K562 (cell line): ENCODE measurements at regions not wholly inside any gene's neighbourhood (a gene's known extent, or its start where the extent isn't known, plus 50 kb on each side); places are given as distances from the start of the nearest gene placed in this dataset.
"Not testable (repeated sequence)": the region's sequence is repeated elsewhere in the genome, so short reads cannot be mapped to it uniquely, and the experiment has no call there.

Experiments
- MXI1 ChIP-seq: IDR thresholded peaks from 2 replicates; pipeline ENCODE4 v1.6.1; 2011; ENCODE audit warnings: low read depth, mild to moderate bottlenecking, improper control_type of control experiment, low read length
- PCBP2 ChIP-seq: fragments of 200-400 bp; formaldehyde crosslinking; IDR thresholded peaks from 2 replicates; pipeline ENCODE4 v1.6.1; 2018; ENCODE audit warnings: low read length, low read depth, mild to moderate bottlenecking, moderate library complexity; ENCODE audit not compliant: poor library complexity, severe bottlenecking
- POLR2AphosphoS5 ChIP-seq: IDR thresholded peaks from 2 replicates; pipeline ENCODE4 v1.6.1; 2011; ENCODE audit warnings: mild to moderate bottlenecking, low read depth, low read length, moderate library complexity; ENCODE audit not compliant: control insufficient read depth, insufficient read depth
- RNF2 ChIP-seq: sonication (generic); IDR thresholded peaks from 2 replicates; pipeline ENCODE4 v1.6.1; 2016
- TF ChIP-seq, protein P1 (sequence below), 2 experiments: fragments of 450-650 bp; formaldehyde crosslinking in 1 of 2; IDR thresholded peaks; 2 replicates each; pipeline versions ENCODE4 v1.4.0 to v1.6.1; 2014 to 2020; ENCODE audit warnings: mild to moderate bottlenecking in 2 of 2, borderline replicate concordance in 1 of 2, low read depth in 1 of 2

DNA sequence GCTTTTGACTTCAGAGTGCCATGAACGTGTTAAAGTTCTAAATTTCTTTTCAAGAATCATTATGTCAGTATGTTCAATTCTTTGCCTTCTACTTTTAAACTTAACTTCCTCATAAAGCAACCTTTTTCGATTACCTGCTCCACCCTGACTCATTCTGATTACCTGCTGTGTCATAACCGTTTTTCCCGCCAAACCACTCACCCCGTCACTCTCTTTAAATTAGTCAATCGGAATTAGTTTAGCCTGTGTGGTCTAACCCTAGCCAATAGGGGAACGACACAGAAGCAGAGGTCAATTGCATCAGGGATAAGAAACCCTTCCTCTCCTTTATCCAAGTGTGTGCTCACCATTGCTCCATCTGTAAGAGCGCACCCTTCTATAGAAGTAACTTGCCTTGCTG, 482.7 kb downstream of the CD83 start:
- TF ChIP-seq, protein P1, sequence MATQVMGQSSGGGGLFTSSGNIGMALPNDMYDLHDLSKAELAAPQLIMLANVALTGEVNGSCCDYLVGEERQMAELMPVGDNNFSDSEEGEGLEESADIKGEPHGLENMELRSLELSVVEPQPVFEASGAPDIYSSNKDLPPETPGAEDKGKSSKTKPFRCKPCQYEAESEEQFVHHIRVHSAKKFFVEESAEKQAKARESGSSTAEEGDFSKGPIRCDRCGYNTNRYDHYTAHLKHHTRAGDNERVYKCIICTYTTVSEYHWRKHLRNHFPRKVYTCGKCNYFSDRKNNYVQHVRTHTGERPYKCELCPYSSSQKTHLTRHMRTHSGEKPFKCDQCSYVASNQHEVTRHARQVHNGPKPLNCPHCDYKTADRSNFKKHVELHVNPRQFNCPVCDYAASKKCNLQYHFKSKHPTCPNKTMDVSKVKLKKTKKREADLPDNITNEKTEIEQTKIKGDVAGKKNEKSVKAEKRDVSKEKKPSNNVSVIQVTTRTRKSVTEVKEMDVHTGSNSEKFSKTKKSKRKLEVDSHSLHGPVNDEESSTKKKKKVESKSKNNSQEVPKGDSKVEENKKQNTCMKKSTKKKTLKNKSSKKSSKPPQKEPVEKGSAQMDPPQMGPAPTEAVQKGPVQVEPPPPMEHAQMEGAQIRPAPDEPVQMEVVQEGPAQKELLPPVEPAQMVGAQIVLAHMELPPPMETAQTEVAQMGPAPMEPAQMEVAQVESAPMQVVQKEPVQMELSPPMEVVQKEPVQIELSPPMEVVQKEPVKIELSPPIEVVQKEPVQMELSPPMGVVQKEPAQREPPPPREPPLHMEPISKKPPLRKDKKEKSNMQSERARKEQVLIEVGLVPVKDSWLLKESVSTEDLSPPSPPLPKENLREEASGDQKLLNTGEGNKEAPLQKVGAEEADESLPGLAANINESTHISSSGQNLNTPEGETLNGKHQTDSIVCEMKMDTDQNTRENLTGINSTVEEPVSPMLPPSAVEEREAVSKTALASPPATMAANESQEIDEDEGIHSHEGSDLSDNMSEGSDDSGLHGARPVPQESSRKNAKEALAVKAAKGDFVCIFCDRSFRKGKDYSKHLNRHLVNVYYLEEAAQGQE (IDR thresholded peaks at IDR 0.05; ENCODE audit: borderline replicate concordance) = not testable (repeated sequence)
- TF ChIP-seq, protein P1 (CRISPR knock-in tag; IDR thresholded peaks at IDR 0.05; ENCODE audit: low read depth) = not testable (repeated sequence)
- not testable (repeated sequence) for TF ChIP-seq PCBP2, MXI1, RNF2, POLR2AphosphoS5
